Activated B cell treated with CpG ODN at 0.5 μM for 24 hours (primary cell): ENCODE measurements at regions not wholly inside any gene's neighbourhood (a gene's known extent, or its start where the extent isn't known, plus 50 kb on each side); places are given as distances from the start of the nearest gene placed in this dataset.

Experiments
- ATAC-seq: fragments of 200-7000 bp; cut with Tn5 transposase; one replicate; pipeline ENCODE4 v1.10.0; 2021; ENCODE audit warnings: low read depth, mild to moderate bottlenecking, moderate library complexity
- CTCF ChIA-PET: fragments of 350-600 bp; sonication (Branson Sonifier 250); formaldehyde crosslinking; loops from one replicate; lab custom pipeline; 2021; ENCODE audit warnings: antibody characterized with exemption; lab: Charles Lee
- POLR2A ChIA-PET: fragments of 350-600 bp; sonication (Branson Sonifier 250); formaldehyde crosslinking; loops from one replicate; lab custom pipeline; 2021; ENCODE audit warnings: antibody characterized with exemption; lab: Charles Lee
- DNase-seq: peaks from one replicate; pipeline ENCODE4 v3.0.0; 2022
- H3K27ac Mint-ChIP-seq: one replicate; pipeline ENCODE4 v1.8.0; 2020; ENCODE audit warnings: mixed read lengths
- H3K27me3 Mint-ChIP-seq: one replicate; pipeline ENCODE4 v1.8.0; 2021; ENCODE audit warnings: mixed read lengths
- H3K36me3 Mint-ChIP-seq: one replicate; pipeline ENCODE4 v1.8.0; 2021; ENCODE audit warnings: low read depth, mixed read lengths
- H3K4me1 Mint-ChIP-seq: one replicate; pipeline ENCODE4 v1.8.0; 2021; ENCODE audit warnings: mixed read lengths
- H3K4me3 Mint-ChIP-seq: one replicate; pipeline ENCODE4 v1.8.0; 2020; ENCODE audit warnings: mild to moderate bottlenecking, mixed read lengths
- H3K9me3 Mint-ChIP-seq: one replicate; pipeline ENCODE4 v1.8.0; 2020; ENCODE audit warnings: mixed read lengths
- CTCF ChIP-seq: fragments of 200-600 bp; IDR thresholded peaks from one replicate; pipeline ENCODE4 v1.8.0; 2022; ENCODE audit warnings: antibody characterized with exemption, mild to moderate bottlenecking
- intact Hi-C: fragments of 100-400 bp; cut with micrococcal nuclease; formaldehyde crosslinking; loops from one replicate; pipeline ENCODE4 v1.15.1; 2024

- no peak overlapping the region for H3K4me3 Mint-ChIP-seq
- POLR2A ChIA-PET: no interaction called here
These were observed 196.7 kb upstream of the MTPN start for GRCh38 chr7:136173874-136174273.

GRCh38 chr7:136171233-136171632 is 194.1 kb upstream of the MTPN start:
- intact Hi-C loops: no loop called here
- DNase-seq (no peak), ATAC-seq (no peak)
- Mint-ChIP-seq H3K27me3 (no peaks in the 10 kb centered on the region), H3K9me3 (no peaks in the 10 kb centered on the region), H3K36me3 (no peaks in the 10 kb centered on the region), H3K27ac (no peak overlapping the region), H3K4me1 (no peaks in the 10 kb centered on the region), H3K4me3 (no peak overlapping the region)
- ChIA-PET CTCF (no interaction called here), POLR2A (no interaction called here)
- no peak for TF ChIP-seq CTCF

More at GRCh38 chr7:136173874-136174273, 196.7 kb upstream of the MTPN start:
- TF ChIP-seq CTCF: no peak
- intact Hi-C loops: no loop called here
- Mint-ChIP-seq H3K27me3 (no peaks in the 10 kb centered on the region), H3K4me1 (no peaks in the 10 kb centered on the region), H3K9me3 (no peaks in the 10 kb centered on the region), H3K27ac (no peak overlapping the region), H3K36me3 (no peaks in the 10 kb centered on the region)
- no peak for ATAC-seq
- DNase-seq: no peak
- CTCF ChIA-PET: no interaction called here

- Mint-ChIP-seq H3K4me3 (no peak overlapping the region), H3K4me1 (no peaks in the 10 kb centered on the region), H3K9me3 (no peaks in the 10 kb centered on the region), H3K36me3 (no peaks in the 10 kb centered on the region), H3K27ac (no peak overlapping the region), H3K27me3 (no peaks in the 10 kb centered on the region)
- intact Hi-C loops: no loop called here
- POLR2A ChIA-PET: no interaction called here
- DNase-seq (no peak), ATAC-seq (no peak)
- no peak for TF ChIP-seq CTCF
- CTCF ChIA-PET: no interaction called here
These were observed 191.7 kb upstream of the MTPN start for GRCh38 chr7:136168821-136169220.

- ChIA-PET CTCF (no interaction called here), POLR2A (no interaction called here)
- Mint-ChIP-seq H3K27me3 (no peaks in the 10 kb centered on the region), H3K4me3 (no peak overlapping the region), H3K27ac (no peak overlapping the region), H3K9me3 (no peaks in the 10 kb centered on the region), H3K36me3 (no peaks in the 10 kb centered on the region), H3K4me1 (no peaks in the 10 kb centered on the region)
- ATAC-seq: no peak
- intact Hi-C loops: no loop called here
- DNase-seq: no peak
- TF ChIP-seq CTCF: no peak
These were observed 190.8 kb upstream of the MTPN start for GRCh38 chr7:136167991-136168390.

GRCh38 chr7:136166521-136166920 is 189.4 kb upstream of the MTPN start:
- ChIA-PET POLR2A (no interaction called here), CTCF (no interaction called here)
- ATAC-seq (no peak), DNase-seq (no peak)
- H3K4me1 Mint-ChIP-seq: no peaks in the 10 kb centered on the region
- no peak overlapping the region for H3K27ac Mint-ChIP-seq
- intact Hi-C loops: no loop called here
- no peaks in the 10 kb centered on the region for H3K9me3 Mint-ChIP-seq
- H3K4me3 Mint-ChIP-seq: no peak overlapping the region
- no peaks in the 10 kb centered on the region for H3K27me3 Mint-ChIP-seq
- no peak for TF ChIP-seq CTCF
- H3K36me3 Mint-ChIP-seq: no peaks in the 10 kb centered on the region
